Activated T-helper 17 cell treated with anti-CD3 and anti-CD28 coated beads, Interleukin-2, amount 50 U/mL, for 72 hours (primary cell): ENCODE measurements at regions not wholly inside any gene's neighbourhood (a gene's known extent, or its start where the extent isn't known, plus 50 kb on each side); places are given as distances from the start of the nearest gene placed in this dataset.
A peak's percentile ranks its signal among the peaks of the same experiment; 100 is the strongest.

ENCODE experiments used
- ATAC-seq: fragments of 150-1000 bp; cut with Tn5 transposase; replicated peaks from 2 replicates; pipeline ENCODE4 v1.10.0; 2021; ENCODE audit warnings: mild to moderate bottlenecking, moderate library complexity
- H3K27ac Mint-ChIP-seq: one replicate; pipeline ENCODE4 v1.8.0; 2022; ENCODE audit warnings: mixed read lengths
- H3K27me3 Mint-ChIP-seq: one replicate; pipeline ENCODE4 v1.8.0; 2022; ENCODE audit warnings: mixed read lengths
- H3K36me3 Mint-ChIP-seq: one replicate; pipeline ENCODE4 v1.8.0; 2022; ENCODE audit warnings: low read depth, mild to moderate bottlenecking, mixed read lengths
- H3K4me1 Mint-ChIP-seq: one replicate; pipeline ENCODE4 v1.8.0; 2022; ENCODE audit warnings: mixed read lengths
- H3K4me3 Mint-ChIP-seq: one replicate; pipeline ENCODE4 v1.8.0; 2022; ENCODE audit warnings: mild to moderate bottlenecking, mixed read lengths
- H3K9me3 Mint-ChIP-seq: one replicate; pipeline ENCODE4 v1.8.0; 2022; ENCODE audit warnings: mixed read lengths

GRCh38 chr6:139509167-139509566, 134.7 kb upstream of the CITED2 start:
- no peak for ATAC-seq
- Mint-ChIP-seq H3K4me1 (no peaks in the 10 kb centered on the region), H3K4me3 (no peak overlapping the region), H3K27me3 (no peaks in the 10 kb centered on the region), H3K9me3 (no peaks in the 10 kb centered on the region), H3K27ac (no peak overlapping the region), H3K36me3 (no peaks in the 10 kb centered on the region)

DNA sequence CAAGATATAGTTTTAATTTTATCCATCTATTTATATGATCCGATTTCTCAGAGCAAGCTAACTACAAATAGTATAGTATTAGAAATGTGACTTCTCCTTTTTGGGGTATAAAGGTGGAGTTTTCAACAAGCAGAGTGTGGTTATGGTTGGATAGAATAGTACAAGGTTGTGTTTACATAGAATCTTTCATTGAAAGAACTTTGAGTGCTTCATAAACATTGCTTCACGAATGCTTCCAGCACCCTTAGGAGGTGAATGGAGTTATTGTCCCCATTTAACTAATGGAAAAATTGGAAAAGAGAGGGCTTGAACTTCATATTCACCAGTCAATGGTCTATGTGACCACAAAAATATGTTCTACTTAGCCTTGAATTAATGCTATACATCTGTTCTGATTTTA, 134.1 kb upstream of the CITED2 start:
- no peaks in the 10 kb centered on the region for H3K9me3 Mint-ChIP-seq
- no peak overlapping the region for H3K27ac Mint-ChIP-seq
- ATAC-seq, result no peak
- no peaks in the 10 kb centered on the region for H3K4me1 Mint-ChIP-seq
- no peaks in the 10 kb centered on the region for H3K36me3 Mint-ChIP-seq
- no peaks in the 10 kb centered on the region for H3K27me3 Mint-ChIP-seq
- H3K4me3 Mint-ChIP-seq, result no peak overlapping the region

- H3K4me1 Mint-ChIP-seq, result no peaks in the 10 kb centered on the region
- no peaks in the 10 kb centered on the region for H3K36me3 Mint-ChIP-seq
- H3K27me3 Mint-ChIP-seq, result no peaks in the 10 kb centered on the region
- no peak overlapping the region for H3K4me3 Mint-ChIP-seq
- ATAC-seq, result no peak
- H3K27ac Mint-ChIP-seq, result no peak overlapping the region
- H3K9me3 Mint-ChIP-seq, result no peaks in the 10 kb centered on the region
Observed at GRCh38 chr6:139508023-139508422, 133.6 kb upstream of the CITED2 start.

GRCh38 chr6:139500977-139501376, 126.5 kb upstream of the CITED2 start:
- H3K36me3 Mint-ChIP-seq, result no peaks in the 10 kb centered on the region
- H3K9me3 Mint-ChIP-seq, result no peaks in the 10 kb centered on the region
- H3K27me3 Mint-ChIP-seq, result no peaks in the 10 kb centered on the region
- H3K27ac Mint-ChIP-seq, result no peak overlapping the region
- no peak for ATAC-seq
- no peak overlapping the region for H3K4me3 Mint-ChIP-seq
- no peaks in the 10 kb centered on the region for H3K4me1 Mint-ChIP-seq

DNA sequence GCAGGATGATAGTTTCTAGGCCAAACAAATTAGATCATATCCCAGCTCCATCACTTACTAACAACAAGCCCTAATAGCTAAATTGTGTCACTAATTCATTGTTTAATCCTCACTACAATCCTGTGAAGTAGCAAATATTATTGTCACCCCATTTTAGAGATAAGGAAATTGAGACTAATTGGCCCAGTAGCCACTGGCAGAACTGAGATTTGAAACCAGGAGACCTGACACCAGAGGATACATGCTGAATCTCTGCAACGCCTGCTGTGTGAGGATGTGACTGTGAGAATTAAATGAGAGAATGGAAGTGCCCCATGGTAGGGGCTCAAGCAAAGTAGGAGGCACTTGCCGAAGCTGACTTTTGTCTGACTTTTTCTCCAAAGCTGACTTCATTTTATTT, 124.3 kb upstream of the CITED2 start:
- no peaks in the 10 kb centered on the region for H3K27me3 Mint-ChIP-seq
- H3K4me3 Mint-ChIP-seq, result no peak overlapping the region
- no peak overlapping the region for H3K27ac Mint-ChIP-seq
- H3K9me3 Mint-ChIP-seq, result no peaks in the 10 kb centered on the region
- no peaks in the 10 kb centered on the region for H3K36me3 Mint-ChIP-seq
- H3K4me1 Mint-ChIP-seq, result no peaks in the 10 kb centered on the region
- no peak for ATAC-seq

GRCh38 chr6:139497345-139497961, 123.0 kb upstream of the CITED2 start:
- ATAC-seq, result no peak
- H3K27ac Mint-ChIP-seq, result no peak overlapping the region

GRCh38 chr6:139496654-139497344, 122.4 kb upstream of the CITED2 start:
- no peak overlapping the region for H3K4me3 Mint-ChIP-seq

More at GRCh38 chr6:139497345-139497961, 123.0 kb upstream of the CITED2 start:
- Mint-ChIP-seq H3K36me3 (no peaks in the 10 kb centered on the region), H3K27me3 (no peaks in the 10 kb centered on the region), H3K4me1 (no peaks in the 10 kb centered on the region), H3K9me3 (no peaks in the 10 kb centered on the region), H3K4me3 (no peak overlapping the region)

GRCh38 chr6:139494376-139494990, 120.0 kb upstream of the CITED2 start:
- Mint-ChIP-seq H3K4me1 (peaks cover 6% of the 10 kb centered on the region), H3K4me3 (no peak overlapping the region), H3K27me3 (no peaks in the 10 kb centered on the region), H3K36me3 (no peaks in the 10 kb centered on the region), H3K27ac (no peak overlapping the region), H3K9me3 (no peaks in the 10 kb centered on the region)
- ATAC-seq, result no peak

More at GRCh38 chr6:139496654-139497344, 122.4 kb upstream of the CITED2 start:
- Mint-ChIP-seq H3K27ac (no peak overlapping the region), H3K4me1 (no peaks in the 10 kb centered on the region), H3K27me3 (no peaks in the 10 kb centered on the region), H3K9me3 (no peaks in the 10 kb centered on the region), H3K36me3 (no peaks in the 10 kb centered on the region)
- ATAC-seq, result no peak

GRCh38 chr6:139490482-139490881, 116.0 kb upstream of the CITED2 start:
- Mint-ChIP-seq H3K27ac (no peak overlapping the region), H3K36me3 (no peaks in the 10 kb centered on the region), H3K9me3 (no peaks in the 10 kb centered on the region), H3K4me3 (peak overlapping the region; percentile 40), H3K4me1 (peaks cover 6% of the 10 kb centered on the region), H3K27me3 (no peaks in the 10 kb centered on the region)
- peak; percentile 56 for ATAC-seq

DNA sequence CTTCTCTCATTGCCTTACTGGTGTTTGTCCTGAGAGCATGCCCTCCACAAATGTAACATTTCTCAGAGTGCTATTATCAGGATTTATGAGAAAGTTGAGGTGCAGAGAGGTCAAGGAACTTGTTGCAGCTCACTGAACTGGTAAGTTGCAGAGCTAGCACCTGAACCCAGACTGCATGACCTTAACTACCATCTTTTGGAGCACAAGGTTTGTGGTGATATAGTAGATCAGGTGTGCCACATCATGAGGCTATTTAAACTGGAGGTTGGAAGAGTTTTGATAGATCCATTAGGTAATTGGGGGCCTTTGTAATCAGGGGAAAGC, 112.0 kb upstream of the CITED2 start:
- no peaks in the 10 kb centered on the region for H3K36me3 Mint-ChIP-seq
- ATAC-seq, result no peak
- no peaks in the 10 kb centered on the region for H3K27me3 Mint-ChIP-seq
- H3K27ac Mint-ChIP-seq, result no peak overlapping the region
- no peaks in the 10 kb centered on the region for H3K9me3 Mint-ChIP-seq
- H3K4me3 Mint-ChIP-seq, result no peak overlapping the region
- peaks cover 6% of the 10 kb centered on the region for H3K4me1 Mint-ChIP-seq

DNA sequence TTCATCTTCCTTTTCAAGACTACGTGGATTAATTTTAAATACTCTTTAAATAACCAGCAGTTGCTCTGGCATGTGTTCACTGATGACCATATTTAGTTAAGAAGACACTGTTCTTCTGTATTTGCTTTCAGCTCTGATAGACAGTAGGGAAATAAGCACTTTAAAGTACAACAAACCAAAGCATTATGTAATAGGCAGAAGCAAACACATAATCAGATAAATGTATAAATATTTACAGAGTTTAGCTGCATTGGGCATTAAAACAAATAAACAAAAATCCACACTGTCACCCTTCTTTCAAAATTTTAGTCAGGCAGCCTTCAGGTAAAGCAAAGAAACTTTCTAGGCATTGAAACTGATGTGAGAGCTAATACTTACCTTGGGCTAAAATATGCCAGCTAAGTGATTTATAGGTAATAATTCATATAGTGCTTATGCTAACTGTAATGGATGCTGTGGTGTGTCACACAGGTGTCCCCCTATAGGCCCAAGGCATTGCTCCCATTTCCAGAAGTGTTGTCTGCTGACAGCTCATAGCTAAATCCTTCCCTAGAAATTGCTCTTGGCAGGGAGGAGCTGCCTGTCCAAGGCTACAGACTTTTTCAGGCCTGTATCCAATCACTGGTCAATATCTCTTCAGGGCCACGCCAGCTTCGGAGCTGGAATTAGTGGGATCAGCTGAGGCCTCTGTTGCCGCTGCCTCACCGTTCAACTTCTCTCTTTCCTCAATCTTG, 111.5 kb upstream of the CITED2 start:
- peaks cover 6% of the 10 kb centered on the region for H3K4me1 Mint-ChIP-seq
- no peak overlapping the region for H3K27ac Mint-ChIP-seq
- no peak overlapping the region for H3K4me3 Mint-ChIP-seq
- no peaks in the 10 kb centered on the region for H3K9me3 Mint-ChIP-seq
- H3K27me3 Mint-ChIP-seq, result no peaks in the 10 kb centered on the region
- H3K36me3 Mint-ChIP-seq, result no peaks in the 10 kb centered on the region
- ATAC-seq, result no peak

GRCh38 chr6:139485185-139485584, 110.7 kb upstream of the CITED2 start:
- no peak overlapping the region for H3K4me3 Mint-ChIP-seq
- H3K9me3 Mint-ChIP-seq, result no peaks in the 10 kb centered on the region
- peaks cover under 1% of the 10 kb centered on the region for H3K4me1 Mint-ChIP-seq
- no peak for ATAC-seq
- H3K36me3 Mint-ChIP-seq, result no peaks in the 10 kb centered on the region
- no peaks in the 10 kb centered on the region for H3K27me3 Mint-ChIP-seq
- no peak overlapping the region for H3K27ac Mint-ChIP-seq

GRCh38 chr6:139483079-139483478, 108.6 kb upstream of the CITED2 start:
- Mint-ChIP-seq H3K4me3 (no peak overlapping the region), H3K27ac (peak overlapping the region; percentile 41), H3K36me3 (no peaks in the 10 kb centered on the region), H3K9me3 (no peaks in the 10 kb centered on the region), H3K27me3 (no peaks in the 10 kb centered on the region), H3K4me1 (peaks cover under 1% of the 10 kb centered on the region)
- ATAC-seq, result no peak

GRCh38 chr6:139482287-139482686, 107.8 kb upstream of the CITED2 start:
- H3K4me3 Mint-ChIP-seq, result no peak overlapping the region
- peaks cover 4% of the 10 kb centered on the region for H3K4me1 Mint-ChIP-seq
- no peaks in the 10 kb centered on the region for H3K9me3 Mint-ChIP-seq
- H3K27me3 Mint-ChIP-seq, result no peaks in the 10 kb centered on the region
- H3K36me3 Mint-ChIP-seq, result no peaks in the 10 kb centered on the region
- ATAC-seq, result no peak
- H3K27ac Mint-ChIP-seq, result no peak overlapping the region
